Endothelial cell of umbilical vein (primary cell): ENCODE measurements at regions not wholly inside any gene's neighbourhood (a gene's known extent, or its start where the extent isn't known, plus 50 kb on each side); places are given as distances from the start of the nearest gene placed in this dataset.

Experiments
- BruUV-seq: library from RNA; stranded (reverse); fragments of 400-500 nt; replicated peaks from 2 replicates; lab custom pipeline; 2021; lab: Mats Ljungman, UMichigan
- CTCF ChIA-PET: fragments of 300-600, 350-600 bp; sonication (Branson Sonifier 250); formaldehyde crosslinking; loops from one replicate; lab custom pipeline; 2021; ENCODE audit warnings: antibody characterized with exemption, inconsistent platforms; lab: Charles Lee
- POLR2A ChIA-PET: fragments of 300-600, 350-600 bp; sonication (Branson Sonifier 250); formaldehyde crosslinking; loops from one replicate; lab custom pipeline; 2021; ENCODE audit warnings: antibody characterized with exemption, inconsistent platforms; lab: Charles Lee
- DNase-seq: peaks from one replicate; pipeline ENCODE4 v3.0.0-alpha.2; 2011; ENCODE audit warnings: low read depth, low spot score
- FAIRE-seq: peaks from 2 replicates; lab custom pipeline; 2011; peaks lifted over from hg19 to GRCh38; lab: Jason Lieb, UNC
- H2AFZ ChIP-seq: 2 replicates; pipeline ENCODE4 v1.6.0; 2012; ENCODE audit warnings: low read depth, low read length, control low read depth, inconsistent platforms
- H3K27ac ChIP-seq: 2 replicates; pipeline ENCODE4 v1.5.1; 2011; ENCODE audit warnings: low read depth, mild to moderate bottlenecking, control low read depth, low read length, moderate library complexity; ENCODE audit not compliant: insufficient read depth
- H3K27me3 ChIP-seq, 2 experiments: 2 replicates each; pipeline versions ENCODE4 v1.6.0 to v1.6.1; 2011; ENCODE audit warnings: low read length in 2 of 2, mixed read lengths in 1 of 2; ENCODE audit not compliant: control insufficient read depth in 2 of 2, insufficient read depth in 2 of 2
- H3K36me3 ChIP-seq, 2 experiments: 2 replicates in 1 of 2; 3 replicates in 1 of 2; pipeline ENCODE4 v1.5.1; 2011; ENCODE audit warnings: low read length in 2 of 2, mild to moderate bottlenecking in 1 of 2, moderate library complexity in 1 of 2; ENCODE audit not compliant: control insufficient read depth in 2 of 2, insufficient read depth in 2 of 2; ENCODE audit errors: extremely low read depth in 1 of 2
- H3K4me1 ChIP-seq: 3 replicates; pipeline ENCODE4 v1.5.1; 2011; ENCODE audit warnings: mild to moderate bottlenecking, low read length; ENCODE audit not compliant: control insufficient read depth, insufficient read depth; ENCODE audit errors: extremely low read depth
- H3K4me2 ChIP-seq: 2 replicates; pipeline ENCODE4 v1.6.1; 2011; ENCODE audit warnings: low read length, control low read depth, mixed read lengths; ENCODE audit not compliant: insufficient read depth
- H3K4me3 ChIP-seq, 3 experiments: fragments of 200-600 bp in 1 of 3; sonication (generic), shearing (Covaris generic) in 1 of 3; replicated peaks in 1 of 3; 2 replicates each; pipeline ENCODE4 v1.5.1; 2011 to 2016; ENCODE audit warnings: control low read depth in 3 of 3, low read length in 3 of 3, mild to moderate bottlenecking in 2 of 3, inconsistent platforms in 1 of 3, low read depth in 1 of 3, moderate library complexity in 1 of 3; ENCODE audit not compliant: insufficient read depth in 1 of 3
- H3K79me2 ChIP-seq: 2 replicates; pipeline ENCODE4 v1.6.0; 2012; ENCODE audit warnings: low read length, inconsistent platforms; ENCODE audit not compliant: control insufficient read depth, insufficient read depth
- H3K9ac ChIP-seq: replicated peaks from 2 replicates; pipeline ENCODE3; 2011; ENCODE audit warnings: low read length, control low read depth; ENCODE audit not compliant: insufficient read depth; ENCODE audit errors: extremely low read depth
- H3K9me1 ChIP-seq: replicated peaks from 3 replicates; pipeline ENCODE4 v1.6.0; 2011; ENCODE audit warnings: mild to moderate bottlenecking, low read length; ENCODE audit not compliant: control insufficient read depth, insufficient read depth; ENCODE audit errors: extremely low read depth
- H3K9me3 ChIP-seq: replicated peaks from 2 replicates; pipeline ENCODE4 v1.5.1; 2012; ENCODE audit warnings: low read length, inconsistent platforms; ENCODE audit not compliant: control insufficient read depth, insufficient read depth
- H4K20me1 ChIP-seq: replicated peaks from 2 replicates; pipeline ENCODE3; 2011; ENCODE audit warnings: mild to moderate bottlenecking, low read length; ENCODE audit not compliant: control insufficient read depth, insufficient read depth; ENCODE audit errors: extremely low read depth
- EZH2 ChIP-seq: IDR thresholded peaks from 2 replicates; pipeline ENCODE4 v1.6.1; 2012; ENCODE audit warnings: borderline replicate concordance, low read depth, mild to moderate bottlenecking, moderate library complexity, low read length, inconsistent platforms; ENCODE audit not compliant: severe bottlenecking
- FOS ChIP-seq: IDR thresholded peaks from 2 replicates; pipeline ENCODE4 v1.6.1; 2011; ENCODE audit warnings: mild to moderate bottlenecking, low read length, moderate library complexity, borderline replicate concordance; ENCODE audit not compliant: insufficient read depth
- GATA2 ChIP-seq: IDR thresholded peaks from 2 replicates; pipeline ENCODE4 v1.7.0; 2011; ENCODE audit warnings: low read depth, mild to moderate bottlenecking, moderate library complexity, mixed read lengths, low read length; ENCODE audit not compliant: insufficient read length, insufficient read depth
- JUN ChIP-seq: IDR thresholded peaks from 2 replicates; pipeline ENCODE4 v1.6.1; 2011; ENCODE audit warnings: borderline replicate concordance, low read depth; ENCODE audit not compliant: insufficient read length, insufficient read depth
- MYC ChIP-seq: IDR thresholded peaks from one replicate; pipeline ENCODE4 v1.6.1; 2011; ENCODE audit warnings: mild to moderate bottlenecking, low read depth, low read length
- POLR2A ChIP-seq: IDR thresholded peaks from 2 replicates; pipeline ENCODE4 v1.6.1; 2012; ENCODE audit warnings: low read depth, mild to moderate bottlenecking, control low read depth, low read length
- dilution Hi-C: fragments of 300-500 bp; cut with MboI; formaldehyde crosslinking; loops from one replicate; pipeline ENCODE4 v1.15.0; 2019; ENCODE audit warnings: low sequenced_read_pairs; ENCODE audit not compliant: extremely low pct_ligation_motif_present
- intact Hi-C: fragments of 100-400 bp; cut with micrococcal nuclease; formaldehyde crosslinking; loops from one replicate; pipeline ENCODE4 v1.10.0; 2022
- TF ChIP-seq, protein P1 (sequence below), 2 donors: IDR thresholded peaks; 1 replicate in 1 of 2; 2 replicates in 1 of 2; pipeline ENCODE4 v1.5.1; 2011; ENCODE audit warnings: low read length in 2 of 2, mild to moderate bottlenecking in 2 of 2, moderate library complexity in 2 of 2, control low read depth in 1 of 2, inconsistent platforms in 1 of 2, low read depth in 1 of 2; ENCODE audit not compliant: insufficient read depth in 1 of 2; ENCODE audit errors: extremely low read depth in 1 of 2
- TF ChIP-seq, protein P2 (sequence below): IDR thresholded peaks from 2 replicates; pipeline ENCODE4 v1.6.1; 2011; ENCODE audit not compliant: insufficient read depth, insufficient read length

DNA sequence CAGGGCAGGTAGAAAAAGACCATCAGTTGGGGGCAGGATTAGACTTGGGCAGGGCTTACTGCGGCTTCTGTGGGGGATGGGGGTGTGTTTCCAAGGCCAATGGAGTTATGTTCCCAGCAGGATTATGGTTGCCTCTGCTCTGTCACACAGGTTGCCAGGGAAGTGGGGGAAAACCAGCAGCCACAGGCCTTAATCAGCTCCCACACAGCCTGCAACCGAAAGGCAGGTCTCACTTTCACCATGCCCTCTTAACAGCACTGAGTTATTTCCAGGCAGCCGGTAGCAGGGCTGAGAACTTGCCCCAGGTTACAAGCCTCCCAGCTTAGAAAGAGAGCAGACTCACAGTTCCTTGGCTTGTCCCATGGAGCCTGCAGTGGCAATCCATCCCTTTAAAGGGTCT lies 205.5 kb downstream of the FGF10 start:
- Histone ChIP-seq H3K9ac (no peak overlapping the region), H3K9me3 (no peaks in the 10 kb centered on the region), H3K4me3 (no peak overlapping the region), H3K79me2 (no peaks in the 10 kb centered on the region), H3K4me2 (no peak overlapping the region), H3K36me3 (no peaks in the 10 kb centered on the region), H3K27me3 (no peaks in the 10 kb centered on the region), H3K9me1 (no peaks in the 10 kb centered on the region), H3K4me1 (no peaks in the 10 kb centered on the region), H3K27ac (no peak overlapping the region), H2AFZ (no peak overlapping the region), H4K20me1 (no peaks in the 10 kb centered on the region)
- CTCF ChIA-PET = no interaction called here
- POLR2A ChIA-PET = no interaction called here
- DNase-seq = no peak
- dilution Hi-C loops (no loop called here), intact Hi-C loops (no loop called here)
- BruUV-seq = no TSS peak
- no peak for FAIRE-seq
- TF ChIP-seq GATA2 = no peak
- no peak for TF ChIP-seq FOS
- TF ChIP-seq, protein P1, sequence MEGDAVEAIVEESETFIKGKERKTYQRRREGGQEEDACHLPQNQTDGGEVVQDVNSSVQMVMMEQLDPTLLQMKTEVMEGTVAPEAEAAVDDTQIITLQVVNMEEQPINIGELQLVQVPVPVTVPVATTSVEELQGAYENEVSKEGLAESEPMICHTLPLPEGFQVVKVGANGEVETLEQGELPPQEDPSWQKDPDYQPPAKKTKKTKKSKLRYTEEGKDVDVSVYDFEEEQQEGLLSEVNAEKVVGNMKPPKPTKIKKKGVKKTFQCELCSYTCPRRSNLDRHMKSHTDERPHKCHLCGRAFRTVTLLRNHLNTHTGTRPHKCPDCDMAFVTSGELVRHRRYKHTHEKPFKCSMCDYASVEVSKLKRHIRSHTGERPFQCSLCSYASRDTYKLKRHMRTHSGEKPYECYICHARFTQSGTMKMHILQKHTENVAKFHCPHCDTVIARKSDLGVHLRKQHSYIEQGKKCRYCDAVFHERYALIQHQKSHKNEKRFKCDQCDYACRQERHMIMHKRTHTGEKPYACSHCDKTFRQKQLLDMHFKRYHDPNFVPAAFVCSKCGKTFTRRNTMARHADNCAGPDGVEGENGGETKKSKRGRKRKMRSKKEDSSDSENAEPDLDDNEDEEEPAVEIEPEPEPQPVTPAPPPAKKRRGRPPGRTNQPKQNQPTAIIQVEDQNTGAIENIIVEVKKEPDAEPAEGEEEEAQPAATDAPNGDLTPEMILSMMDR (IDR thresholded peaks at IDR 0.05; ENCODE audit: extremely low read depth in 1 of 2, insufficient read depth in 1 of 2, low read depth in 1 of 2, low read length in 2 of 2) = no peak
- TF ChIP-seq, protein P2, sequence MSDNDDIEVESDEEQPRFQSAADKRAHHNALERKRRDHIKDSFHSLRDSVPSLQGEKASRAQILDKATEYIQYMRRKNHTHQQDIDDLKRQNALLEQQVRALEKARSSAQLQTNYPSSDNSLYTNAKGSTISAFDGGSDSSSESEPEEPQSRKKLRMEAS = no peak
- no peak for TF ChIP-seq MYC
- no peak for TF ChIP-seq EZH2
- no peak for TF ChIP-seq JUN
- no peak for TF ChIP-seq POLR2A
